CD4-positive, alpha-beta memory T cell (primary cell): ENCODE measurements at regions not wholly inside any gene's neighbourhood (a gene's known extent, or its start where the extent isn't known, plus 50 kb on each side); places are given as distances from the start of the nearest gene placed in this dataset.

Experiments used
- CTCF ChIA-PET: fragments of 350-600 bp; sonication (Branson Sonifier 250); formaldehyde crosslinking; loops from one replicate; lab custom pipeline; 2021; ENCODE audit warnings: inconsistent platforms; ENCODE audit not compliant: partially characterized antibody; lab: Charles Lee
- POLR2A ChIA-PET: fragments of 350-600 bp; sonication (Branson Sonifier 250); formaldehyde crosslinking; loops from one replicate; lab custom pipeline; 2021; ENCODE audit not compliant: partially characterized antibody; lab: Charles Lee
- DNase-seq, 5 donors: peaks; one replicate each; pipeline versions ENCODE4 v3.0.0 to v3.0.0-alpha.2; 2020 to 2022; ENCODE audit warnings: mixed read lengths in 1 of 5
- H3K27ac ChIP-seq: one replicate; pipeline ENCODE4 v1.7.0; 2013; ENCODE audit warnings: low read depth, low read length
- H3K27me3 ChIP-seq: 2 replicates; pipeline ENCODE4 v1.7.0; 2013; ENCODE audit warnings: mild to moderate bottlenecking, low read length, moderate library complexity; ENCODE audit not compliant: insufficient read depth
- H3K36me3 ChIP-seq: 2 replicates; pipeline ENCODE4 v1.7.0; 2013; ENCODE audit warnings: mild to moderate bottlenecking, low read length, moderate library complexity; ENCODE audit not compliant: insufficient read depth
- H3K4me1 ChIP-seq: 2 replicates; pipeline ENCODE4 v1.7.0; 2013; ENCODE audit warnings: mild to moderate bottlenecking, low read length, moderate library complexity; ENCODE audit not compliant: insufficient read depth
- H3K4me3 ChIP-seq, 2 donors: one replicate each; pipeline ENCODE4 v1.7.0; 2013; ENCODE audit warnings: low read length in 2 of 2, mild to moderate bottlenecking in 1 of 2
- H3K9me3 ChIP-seq, 2 donors: one replicate each; pipeline ENCODE4 v1.7.0; 2013; ENCODE audit warnings: low read length in 2 of 2, control low read depth in 1 of 2; ENCODE audit not compliant: control insufficient read depth in 1 of 2
- H3K27ac Mint-ChIP-seq, 7 donors: one replicate each; pipeline ENCODE4 v1.8.0; 2020 to 2021; ENCODE audit warnings: mixed read lengths in 7 of 7, mild to moderate bottlenecking in 6 of 7, inconsistent platforms in 3 of 7, moderate library complexity in 3 of 7
- H3K27me3 Mint-ChIP-seq, 2 donors: one replicate each; pipeline ENCODE4 v1.8.0; 2020 to 2021; ENCODE audit warnings: mixed read lengths in 2 of 2
- H3K36me3 Mint-ChIP-seq, 2 donors: one replicate each; pipeline ENCODE4 v1.8.0; 2020 to 2021; ENCODE audit warnings: mixed read lengths in 2 of 2, inconsistent platforms in 1 of 2, mild to moderate bottlenecking in 1 of 2
- H3K4me1 Mint-ChIP-seq, 4 donors: one replicate each; pipeline ENCODE4 v1.8.0; 2020 to 2021; ENCODE audit warnings: mixed read lengths in 4 of 4, mild to moderate bottlenecking in 1 of 4
- H3K4me3 Mint-ChIP-seq, 8 donors: one replicate each; pipeline ENCODE4 v1.8.0; 2020 to 2021; ENCODE audit warnings: mixed read lengths in 8 of 8, mild to moderate bottlenecking in 7 of 8, moderate library complexity in 6 of 8, inconsistent platforms in 3 of 8
- H3K9me3 Mint-ChIP-seq, 8 donors: one replicate each; pipeline ENCODE4 v1.8.0; 2020 to 2021; ENCODE audit warnings: mixed read lengths in 8 of 8, mild to moderate bottlenecking in 5 of 8, inconsistent platforms in 3 of 8, moderate library complexity in 1 of 8
- intact Hi-C: fragments of 100-400 bp; cut with micrococcal nuclease; formaldehyde crosslinking; loops from one replicate; pipeline ENCODE4 v1.15.1; 2023

GRCh38 chr7:133201470-133201869 is 51.4 kb upstream of the EXOC4 start:
- peaks cover 9 to 10% of the 10 kb centered on the region in 2 donors for H3K27me3 Mint-ChIP-seq
- DNase-seq, result no peak
- Histone ChIP-seq H3K27me3 (no peaks in the 10 kb centered on the region), H3K27ac (no peak overlapping the region), H3K36me3 (no peaks in the 10 kb centered on the region), H3K4me1 (no peaks in the 10 kb centered on the region), H3K9me3 (no peaks in the 10 kb centered on the region), H3K4me3 (no peak overlapping the region)
- intact Hi-C loops, result no loop called here
- no peaks in the 10 kb centered on the region for H3K36me3 Mint-ChIP-seq
- H3K27ac Mint-ChIP-seq, result no peak overlapping the region
- CTCF ChIA-PET, result no interaction called here
- no peaks in the 10 kb centered on the region for H3K4me1 Mint-ChIP-seq
- no peak overlapping the region for H3K4me3 Mint-ChIP-seq
- H3K9me3 Mint-ChIP-seq, result peaks cover 0 to 1% (median 0%) of the 10 kb centered on the region in 8 donors
- POLR2A ChIA-PET, result no interaction called here

GRCh38 chr7:133202942-133203341 is 49.9 kb upstream of the EXOC4 start:
- no peaks in the 10 kb centered on the region for H3K9me3 ChIP-seq
- intact Hi-C loops, result no loop called here
- no peak overlapping the region for H3K4me3 ChIP-seq
- DNase-seq, result no peak
- Mint-ChIP-seq H3K4me1 (no peaks in the 10 kb centered on the region), H3K4me3 (no peak overlapping the region), H3K27ac (no peak overlapping the region), H3K36me3 (peaks cover 0 to under 1% of the 10 kb centered on the region in 2 donors), H3K27me3 (peaks cover 6 to 7% of the 10 kb centered on the region in 2 donors), H3K9me3 (peaks cover 0 to 5% (median 0%) of the 10 kb centered on the region in 8 donors)
- CTCF ChIA-PET, result no interaction called here
- no peak overlapping the region for H3K27ac ChIP-seq
- H3K4me1 ChIP-seq, result no peaks in the 10 kb centered on the region
- no peaks in the 10 kb centered on the region for H3K36me3 ChIP-seq
- no peaks in the 10 kb centered on the region for H3K27me3 ChIP-seq
- POLR2A ChIA-PET, result no interaction called here
